ENCODE measurements at regions not wholly inside any gene's neighbourhood (a gene's known extent, or its start where the extent isn't known, plus 50 kb on each side); places are given as distances from the start of the nearest gene placed in this dataset.
A peak's percentile ranks its signal among the peaks of the same experiment; 100 is the strongest.

DNA sequence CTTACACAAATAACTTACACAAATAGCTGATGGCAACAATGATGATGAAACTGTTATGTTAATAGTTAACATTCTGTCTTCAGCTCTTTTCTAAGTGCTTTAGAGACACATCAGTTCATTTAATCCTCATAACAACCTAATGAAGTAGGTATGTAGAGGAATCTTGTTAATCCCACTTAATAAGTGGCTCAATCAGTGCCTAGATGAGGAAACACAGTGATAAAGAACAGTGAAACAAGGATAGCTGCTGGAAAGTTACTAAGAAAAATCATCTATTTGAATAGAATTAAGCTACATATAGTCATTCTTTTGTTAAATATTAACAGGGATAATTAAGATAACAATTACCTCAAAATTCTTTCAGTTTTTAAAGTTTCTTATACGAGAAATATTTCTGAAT is 487.6 kb downstream of the ARL4A start:
- H4K91ac ChIP-seq (ENCODE audit: low read depth, low read length, poor library complexity) = no peak overlapping the region
- H2BK12ac ChIP-seq (ENCODE audit: low read length) = no peak overlapping the region
- H2AK5ac ChIP-seq (ENCODE audit: low read depth, low read length) = no peak overlapping the region
- H3K18ac ChIP-seq (ENCODE audit: low read length) = no peak overlapping the region
- no peak for DNase-seq (ENCODE audit: low spot score)
- no peak overlapping the region for H2AFZ ChIP-seq (ENCODE audit: low read length)
- H3K9ac ChIP-seq (ENCODE audit: low read depth, low read length, poor library complexity) = no peak overlapping the region
- H2BK120ac ChIP-seq (ENCODE audit: low read depth, low read length) = no peak overlapping the region
- H3K4ac ChIP-seq (ENCODE audit: low read length) = no peak overlapping the region
- H3K23ac ChIP-seq (ENCODE audit: low read depth, low read length, poor library complexity) = no peak overlapping the region
- no peaks in the 10 kb centered on the region for H3K36me3 ChIP-seq (replicated peaks in 1 of 2; ENCODE audit: control insufficient read depth in 2 of 2, insufficient read depth in 2 of 2, low read length in 2 of 2)
- H2BK15ac ChIP-seq (ENCODE audit: low read length) = no peak overlapping the region
- no peak overlapping the region for H3K27ac ChIP-seq (replicated peaks; ENCODE audit: low read length)
- H3K14ac ChIP-seq (ENCODE audit: low read length) = no peak overlapping the region
- H4K8ac ChIP-seq (ENCODE audit: low read depth, low read length) = no peak overlapping the region
- peaks cover under 1 to 1% of the 10 kb centered on the region in 2 donors for H3K4me1 ChIP-seq (ENCODE audit: control insufficient read depth in 2 of 2, insufficient read depth in 1 of 2, low read depth in 1 of 2, low read length in 2 of 2)
- no peak overlapping the region for H2BK5ac ChIP-seq (ENCODE audit: low read length)
- no CpG with 5 or more reads among the region's 1 CpG for WGBS, 2 donors (ENCODE audit: extremely low coverage in 2 of 2, insufficient read length in 2 of 2, insufficient replicate concordance in 1 of 2)
- H3K9me3 ChIP-seq (replicated peaks in 1 of 2; ENCODE audit: control insufficient read depth in 2 of 2, insufficient read depth in 1 of 2, low read depth in 1 of 2, low read length in 2 of 2) = no peaks in the 10 kb centered on the region
- no peak overlapping the region for H3K4me3 ChIP-seq (ENCODE audit: low read length in 2 of 2)
- no peaks in the 10 kb centered on the region for H3K79me1 ChIP-seq (ENCODE audit: low read depth, low read length)
- H3K4me2 ChIP-seq (ENCODE audit: insufficient read depth, low read length, poor library complexity, severe bottlenecking) = no peak overlapping the region
- no peaks in the 10 kb centered on the region for H3K27me3 ChIP-seq (ENCODE audit: control insufficient read depth in 3 of 3, insufficient read depth in 3 of 3, low read depth in 1 of 3, low read length in 3 of 3)

GRCh38 chr7:13179011-13179582 is 491.7 kb downstream of the ARL4A start:
- no peak overlapping the region for H2AFZ ChIP-seq (ENCODE audit: low read length)
- no peak overlapping the region for H3K14ac ChIP-seq (ENCODE audit: low read length)
- no peaks in the 10 kb centered on the region for H3K27me3 ChIP-seq (ENCODE audit: control insufficient read depth in 3 of 3, insufficient read depth in 3 of 3, low read depth in 1 of 3, low read length in 3 of 3)
- H3K23ac ChIP-seq (ENCODE audit: low read depth, low read length, poor library complexity) = no peak overlapping the region
- H3K79me1 ChIP-seq (ENCODE audit: low read depth, low read length) = no peaks in the 10 kb centered on the region
- no peak overlapping the region for H3K4me3 ChIP-seq (ENCODE audit: low read length in 2 of 2)
- no peak overlapping the region for H3K4me2 ChIP-seq (ENCODE audit: insufficient read depth, low read length, poor library complexity, severe bottlenecking)
- H2BK12ac ChIP-seq (ENCODE audit: low read length) = no peak overlapping the region
- H3K4ac ChIP-seq (ENCODE audit: low read length) = no peak overlapping the region
- no peak overlapping the region for H3K27ac ChIP-seq (replicated peaks; ENCODE audit: low read length)
- H3K9ac ChIP-seq (ENCODE audit: low read depth, low read length, poor library complexity) = no peak overlapping the region
- no peak overlapping the region for H4K8ac ChIP-seq (ENCODE audit: low read depth, low read length)
- no peak overlapping the region for H2BK15ac ChIP-seq (ENCODE audit: low read length)
- no peaks in the 10 kb centered on the region for H3K36me3 ChIP-seq (replicated peaks in 1 of 2; ENCODE audit: control insufficient read depth in 2 of 2, insufficient read depth in 2 of 2, low read length in 2 of 2)
- WGBS, 2 donors (ENCODE audit: extremely low coverage in 2 of 2, insufficient read length in 2 of 2, insufficient replicate concordance in 1 of 2) = no CpG with 5 or more reads among the region's 5 CpGs
- no peak for DNase-seq (ENCODE audit: low spot score)
- H2BK120ac ChIP-seq (ENCODE audit: low read depth, low read length) = no peak overlapping the region
- no peak overlapping the region for H2BK5ac ChIP-seq (ENCODE audit: low read length)
- H3K4me1 ChIP-seq (ENCODE audit: control insufficient read depth in 2 of 2, insufficient read depth in 1 of 2, low read depth in 1 of 2, low read length in 2 of 2) = peaks cover 4% of the 10 kb centered on the region in 2 donors
- no peak overlapping the region for H4K91ac ChIP-seq (ENCODE audit: low read depth, low read length, poor library complexity)
- H3K18ac ChIP-seq (ENCODE audit: low read length) = no peak overlapping the region
- H2AK5ac ChIP-seq (ENCODE audit: low read depth, low read length) = no peak overlapping the region
- H3K9me3 ChIP-seq (replicated peaks in 1 of 2; ENCODE audit: control insufficient read depth in 2 of 2, insufficient read depth in 1 of 2, low read depth in 1 of 2, low read length in 2 of 2) = no peaks in the 10 kb centered on the region

DNA sequence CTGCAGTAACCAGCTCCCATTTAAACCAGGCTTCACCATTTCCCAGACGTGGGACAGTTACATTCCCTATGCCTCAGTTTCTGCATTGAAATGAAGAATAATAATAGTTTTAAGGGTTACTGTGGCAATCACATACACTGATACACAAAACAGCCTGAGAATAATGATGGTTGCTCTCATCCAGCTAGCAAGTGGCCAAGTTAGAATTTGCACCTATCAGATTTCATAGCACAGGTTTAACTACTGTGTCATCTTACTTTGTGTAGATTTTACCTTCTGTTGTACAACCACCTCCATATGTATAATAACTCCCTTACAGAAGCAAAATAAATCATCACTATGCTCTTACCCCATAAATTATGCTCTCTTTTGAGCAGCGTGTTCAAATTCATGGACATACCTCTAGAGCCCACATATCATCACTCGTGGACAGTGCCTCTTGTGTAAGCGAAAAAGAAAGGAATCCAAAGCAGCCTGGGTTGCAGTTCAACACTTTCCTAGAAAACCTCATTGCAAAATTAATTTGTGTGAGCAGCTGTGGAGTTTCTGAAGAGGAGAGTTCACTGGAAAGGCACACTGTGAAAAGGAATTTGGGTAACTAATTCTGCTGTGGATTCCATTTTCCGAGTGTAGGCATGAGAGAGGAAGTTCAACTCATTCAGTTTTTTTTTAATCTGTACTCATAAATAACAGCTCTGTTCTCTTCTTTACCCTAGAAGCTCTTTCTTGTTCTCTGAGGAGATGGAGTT is 492.5 kb downstream of the ARL4A start:
- Histone ChIP-seq H3K79me1 (ENCODE audit: low read depth, low read length) (no peaks in the 10 kb centered on the region), H3K4ac (ENCODE audit: low read length) (no peak overlapping the region), H3K18ac (ENCODE audit: low read length) (no peak overlapping the region), H3K4me1 (ENCODE audit: control insufficient read depth in 2 of 2, insufficient read depth in 1 of 2, low read depth in 1 of 2, low read length in 2 of 2) (peaks cover 4% of the 10 kb centered on the region in 2 donors), H3K27me3 (ENCODE audit: control insufficient read depth in 3 of 3, insufficient read depth in 3 of 3, low read depth in 1 of 3, low read length in 3 of 3) (no peaks in the 10 kb centered on the region), H4K8ac (ENCODE audit: low read depth, low read length) (no peak overlapping the region), H3K4me3 (ENCODE audit: low read length in 2 of 2) (no peak overlapping the region), H2BK120ac (ENCODE audit: low read depth, low read length) (no peak overlapping the region), H2AK5ac (ENCODE audit: low read depth, low read length) (no peak overlapping the region), H2BK12ac (ENCODE audit: low read length) (no peak overlapping the region), H3K4me2 (ENCODE audit: insufficient read depth, low read length, poor library complexity, severe bottlenecking) (no peak overlapping the region), H3K23ac (ENCODE audit: low read depth, low read length, poor library complexity) (no peak overlapping the region), H2BK15ac (ENCODE audit: low read length) (no peak overlapping the region), H3K27ac (replicated peaks; ENCODE audit: low read length) (no peak overlapping the region), H4K91ac (ENCODE audit: low read depth, low read length, poor library complexity) (no peak overlapping the region), H3K36me3 (replicated peaks in 1 of 2; ENCODE audit: control insufficient read depth in 2 of 2, insufficient read depth in 2 of 2, low read length in 2 of 2) (no peaks in the 10 kb centered on the region), H3K9ac (ENCODE audit: low read depth, low read length, poor library complexity) (no peak overlapping the region), H2AFZ (ENCODE audit: low read length) (peak overlapping the region; percentile 64), H3K14ac (ENCODE audit: low read length) (no peak overlapping the region), H2BK5ac (ENCODE audit: low read length) (no peak overlapping the region), H3K9me3 (replicated peaks in 1 of 2; ENCODE audit: control insufficient read depth in 2 of 2, insufficient read depth in 1 of 2, low read depth in 1 of 2, low read length in 2 of 2) (no peaks in the 10 kb centered on the region)
- no peak for DNase-seq (ENCODE audit: low spot score)
- WGBS, 2 donors (ENCODE audit: extremely low coverage in 2 of 2, insufficient read length in 2 of 2, insufficient replicate concordance in 1 of 2) = no CpG with 5 or more reads among the region's 5 CpGs

DNA sequence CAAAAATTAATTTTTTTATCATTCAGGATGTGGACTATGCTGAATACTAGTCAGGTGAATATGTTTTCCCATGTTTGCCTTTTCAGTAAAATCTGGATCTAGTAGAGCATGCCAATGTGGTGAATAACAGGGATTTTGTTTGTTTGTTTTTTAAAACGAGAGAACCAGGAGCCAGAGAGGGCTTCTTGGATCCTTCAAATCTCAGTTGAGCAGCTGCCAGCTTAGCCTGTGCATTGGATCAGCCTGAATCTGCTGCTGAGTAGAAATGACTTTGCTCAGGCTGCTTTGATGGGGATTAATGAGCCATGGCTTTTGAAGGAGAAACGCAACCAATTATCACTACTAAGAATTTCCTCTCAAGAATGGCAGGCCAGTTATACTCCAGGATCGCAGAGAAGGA is 493.8 kb downstream of the ARL4A start:
- WGBS, 2 donors (ENCODE audit: extremely low coverage in 2 of 2, insufficient read length in 2 of 2, insufficient replicate concordance in 1 of 2) = no CpG with 5 or more reads among the region's 3 CpGs

More for the DNA sequence above, 493.8 kb downstream of the ARL4A start:
- Histone ChIP-seq H3K27ac (replicated peaks; ENCODE audit: low read length) (no peak overlapping the region), H2AK5ac (ENCODE audit: low read depth, low read length) (no peak overlapping the region), H3K79me1 (ENCODE audit: low read depth, low read length) (no peaks in the 10 kb centered on the region), H3K27me3 (ENCODE audit: control insufficient read depth in 3 of 3, insufficient read depth in 3 of 3, low read depth in 1 of 3, low read length in 3 of 3) (no peaks in the 10 kb centered on the region), H2BK12ac (ENCODE audit: low read length) (no peak overlapping the region), H3K18ac (ENCODE audit: low read length) (no peak overlapping the region), H3K36me3 (replicated peaks in 1 of 2; ENCODE audit: control insufficient read depth in 2 of 2, insufficient read depth in 2 of 2, low read length in 2 of 2) (no peaks in the 10 kb centered on the region), H2BK15ac (ENCODE audit: low read length) (no peak overlapping the region), H3K4ac (ENCODE audit: low read length) (no peak overlapping the region), H2BK5ac (ENCODE audit: low read length) (no peak overlapping the region), H2AFZ (ENCODE audit: low read length) (peak overlapping the region; percentile 58), H3K4me3 (ENCODE audit: low read length in 2 of 2) (no peak overlapping the region), H3K9me3 (replicated peaks in 1 of 2; ENCODE audit: control insufficient read depth in 2 of 2, insufficient read depth in 1 of 2, low read depth in 1 of 2, low read length in 2 of 2) (no peaks in the 10 kb centered on the region), H3K4me1 (ENCODE audit: control insufficient read depth in 2 of 2, insufficient read depth in 1 of 2, low read depth in 1 of 2, low read length in 2 of 2) (peaks cover 4% of the 10 kb centered on the region in 2 donors), H4K8ac (ENCODE audit: low read depth, low read length) (no peak overlapping the region), H3K4me2 (ENCODE audit: insufficient read depth, low read length, poor library complexity, severe bottlenecking) (no peak overlapping the region), H2BK120ac (ENCODE audit: low read depth, low read length) (no peak overlapping the region), H3K9ac (ENCODE audit: low read depth, low read length, poor library complexity) (no peak overlapping the region), H3K14ac (ENCODE audit: low read length) (no peak overlapping the region), H4K91ac (ENCODE audit: low read depth, low read length, poor library complexity) (no peak overlapping the region), H3K23ac (ENCODE audit: low read depth, low read length, poor library complexity) (no peak overlapping the region)
- DNase-seq (ENCODE audit: low spot score) = peak; percentile 24

All from neuronal stem cell (in vitro differentiated cells).